C1 segment of cervical spinal cord (tissue), 14 donors: ENCODE measurements at regions not wholly inside any gene's neighbourhood (a gene's known extent, or its start where the extent isn't known, plus 50 kb on each side); places are given as distances from the start of the nearest gene placed in this dataset.
A peak's percentile ranks its signal among the peaks of the same experiment; 100 is the strongest.
"Not testable (repeated sequence)": the region's sequence is repeated elsewhere in the genome, so short reads cannot be mapped to it uniquely, and the experiment has no call there.

Experiments used
- DNase-seq, 14 donors: peaks; one replicate each; lab custom pipeline; 2025; lab: John Stamatoyannopoulos, UW

DNA sequence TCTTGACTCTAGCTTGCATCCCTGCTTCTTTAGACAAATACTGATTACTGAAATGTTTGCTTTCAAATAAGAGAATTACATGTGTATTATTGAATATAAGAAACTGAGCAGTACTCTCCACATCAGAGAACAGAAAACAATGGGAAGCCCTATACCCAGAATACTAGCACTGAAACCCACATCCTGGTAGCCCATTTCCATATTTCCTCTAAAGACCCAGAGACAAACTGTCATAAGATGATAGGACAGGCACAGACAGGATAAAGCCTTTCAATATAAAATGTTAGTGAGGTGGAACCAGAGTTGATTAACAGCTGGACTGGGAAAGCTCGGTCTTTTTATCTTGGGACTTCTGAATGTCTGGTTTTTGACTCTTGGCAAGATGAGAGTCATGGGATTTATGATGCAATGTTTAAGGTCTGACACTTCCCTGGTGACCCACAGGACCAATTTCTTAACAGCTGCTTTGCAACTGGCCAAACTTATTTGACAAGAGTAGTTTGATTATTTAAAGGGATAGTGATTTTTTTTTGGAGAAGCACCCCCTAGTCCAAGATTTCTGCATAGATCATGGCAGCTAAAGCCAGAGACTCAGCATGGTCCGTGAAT is 166.9 kb upstream of the ATXN7L3B start:
- no peak for DNase-seq

DNA sequence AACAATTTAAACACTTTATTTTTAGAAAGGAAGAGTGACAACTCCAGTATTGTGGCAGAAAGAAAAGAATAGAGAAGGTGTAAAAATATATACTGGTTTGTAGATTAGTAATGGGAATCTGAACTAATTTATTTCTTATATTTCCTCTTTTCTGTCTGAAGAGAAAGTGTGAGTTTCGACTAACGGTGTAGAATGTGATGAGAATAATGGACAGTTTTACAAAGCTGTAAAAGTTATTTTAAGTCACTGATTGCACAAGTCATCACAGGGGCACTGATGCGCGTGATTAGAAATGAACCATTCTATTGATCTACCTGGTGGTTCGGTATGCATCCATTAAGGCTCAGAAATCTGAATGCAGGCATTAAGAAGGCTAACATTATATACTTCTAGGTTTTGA is 158.5 kb upstream of the ATXN7L3B start:
- DNase-seq = no peak

DNA sequence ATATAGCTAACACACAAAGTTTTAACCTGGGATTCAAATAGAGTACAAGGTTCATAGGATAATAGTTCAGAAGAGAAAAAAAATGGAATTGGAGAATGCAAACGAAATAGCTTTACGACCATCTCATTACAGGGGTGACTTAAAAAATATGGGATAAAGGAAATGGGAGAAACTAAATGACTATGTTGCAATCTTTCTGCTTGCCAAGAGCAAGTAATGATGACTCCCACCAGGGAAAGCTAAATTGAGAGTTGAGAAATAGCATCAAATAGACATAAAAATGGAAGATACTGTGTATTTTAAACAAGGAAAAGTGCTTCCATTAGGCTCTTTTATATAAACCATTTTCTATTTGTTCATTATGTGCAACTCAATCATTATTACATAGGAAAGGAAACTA is 155.7 kb upstream of the ATXN7L3B start:
- no peak for DNase-seq

DNA sequence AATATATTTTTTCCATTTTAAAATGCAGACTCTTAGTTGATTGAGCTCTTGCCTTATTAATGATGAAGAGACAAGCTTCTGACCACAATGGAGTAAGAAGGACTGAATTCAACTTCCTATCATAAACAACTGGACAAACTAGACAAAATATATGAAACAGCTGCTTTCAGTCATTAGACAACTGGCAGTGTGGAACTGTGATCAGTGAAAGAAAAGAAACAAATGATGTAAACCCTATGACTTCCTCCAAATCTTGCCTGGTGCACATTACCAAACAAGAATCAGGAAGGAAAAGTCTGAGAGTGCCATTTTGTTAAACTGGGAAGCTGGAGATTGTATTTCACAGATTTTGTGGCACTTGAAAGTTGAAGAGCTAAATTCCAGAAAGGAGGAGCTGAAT is 154.7 kb upstream of the ATXN7L3B start:
- no peak for DNase-seq

DNA sequence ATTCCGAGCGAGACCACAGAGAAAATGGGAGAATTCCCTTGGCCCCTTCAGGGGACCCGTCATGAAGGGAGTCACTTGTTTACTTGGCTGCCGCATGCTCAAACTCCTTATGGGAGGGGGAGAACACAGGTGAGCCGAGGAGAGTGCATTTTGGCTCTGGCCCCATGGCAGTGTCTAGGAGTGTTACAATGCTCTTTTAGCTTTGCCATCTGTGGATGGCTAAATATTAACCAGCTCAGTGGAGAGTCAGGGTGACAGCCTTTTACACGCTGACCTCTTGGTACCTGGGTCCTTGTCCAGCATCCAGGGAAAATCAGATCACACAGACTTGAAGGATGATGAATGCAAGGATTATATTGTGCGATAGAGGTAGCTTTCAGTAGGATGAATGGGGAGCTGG is 146.4 kb upstream of the ATXN7L3B start:
- DNase-seq = no peak

DNA sequence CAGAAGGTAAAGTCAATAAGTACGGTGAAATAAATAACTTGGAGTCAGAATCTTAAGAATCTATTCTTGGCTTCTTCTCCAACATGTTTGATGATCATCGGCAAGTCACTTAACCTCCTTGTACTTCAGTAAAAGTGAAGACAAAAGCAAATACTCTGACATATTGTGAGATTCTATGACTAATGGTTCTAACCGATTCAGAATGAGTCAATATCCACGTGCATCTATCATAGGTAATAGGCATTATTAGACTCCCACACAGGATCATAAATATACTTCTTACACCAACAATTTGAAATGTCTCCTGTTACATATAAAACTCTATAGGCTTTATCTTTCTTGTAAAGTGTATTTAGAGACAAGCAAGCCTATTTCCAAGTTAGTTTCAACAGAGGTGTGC is 144.4 kb upstream of the ATXN7L3B start:
- no peak for DNase-seq

DNA sequence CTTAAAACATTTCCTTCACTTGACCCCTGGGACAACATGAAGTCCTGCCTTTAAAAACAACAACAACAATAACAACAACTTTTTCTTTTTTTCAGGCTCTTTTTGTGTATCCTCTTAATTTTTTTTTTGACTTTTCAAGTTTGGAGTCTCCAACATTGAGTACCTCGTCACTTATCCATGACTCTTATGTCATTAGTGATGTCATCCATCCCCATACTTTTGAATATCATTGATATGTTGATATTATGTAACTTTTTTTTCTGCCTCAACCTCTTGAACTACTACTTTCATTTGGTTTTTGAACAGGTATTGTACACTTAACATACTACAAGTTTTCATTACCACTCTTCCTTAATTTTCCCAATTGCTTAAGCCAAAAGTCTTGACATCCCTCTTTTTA is 143.0 kb upstream of the ATXN7L3B start:
- DNase-seq = no peak

DNA sequence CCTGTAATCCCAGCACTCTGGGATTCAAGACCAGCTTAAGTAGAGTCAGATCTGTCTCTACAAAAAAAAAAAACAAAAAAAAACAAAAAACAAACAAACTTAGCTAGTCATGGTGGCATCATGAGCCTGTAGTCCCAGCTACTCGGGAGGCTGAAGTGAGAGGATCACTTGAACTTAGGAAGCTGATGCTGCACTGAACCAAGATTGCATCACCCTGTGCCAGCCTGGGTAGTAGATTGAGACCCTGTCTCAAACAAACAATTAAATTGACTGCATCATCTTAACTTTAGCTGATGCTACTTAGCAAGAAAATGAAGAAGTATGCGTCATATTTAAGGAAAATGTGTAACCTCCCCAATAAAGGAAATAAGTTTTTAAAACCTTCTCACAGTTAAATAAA is 136.6 kb upstream of the ATXN7L3B start:
- DNase-seq = peak in 1 of 14 donors; percentile 4

DNA sequence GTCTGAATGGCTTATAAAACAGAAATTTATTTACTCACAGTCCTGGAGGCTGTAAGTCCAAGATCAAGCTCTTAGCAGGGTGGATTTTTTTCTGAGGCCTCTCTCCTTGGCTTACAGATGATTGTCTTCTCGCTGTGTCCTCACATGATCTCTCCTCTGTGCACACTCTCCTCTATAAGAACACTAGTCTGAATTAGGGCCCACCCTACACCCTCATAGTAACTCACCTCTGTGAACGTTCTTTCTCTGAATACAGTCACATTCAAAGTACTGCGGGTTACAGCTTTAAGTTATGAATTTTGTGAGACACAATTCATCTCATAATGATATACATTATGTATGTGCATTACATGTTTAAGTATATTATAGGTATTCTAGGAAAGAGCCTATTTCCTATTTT is 135.7 kb upstream of the ATXN7L3B start:
- peak in 1 of 14 donors; percentile 21 for DNase-seq

DNA sequence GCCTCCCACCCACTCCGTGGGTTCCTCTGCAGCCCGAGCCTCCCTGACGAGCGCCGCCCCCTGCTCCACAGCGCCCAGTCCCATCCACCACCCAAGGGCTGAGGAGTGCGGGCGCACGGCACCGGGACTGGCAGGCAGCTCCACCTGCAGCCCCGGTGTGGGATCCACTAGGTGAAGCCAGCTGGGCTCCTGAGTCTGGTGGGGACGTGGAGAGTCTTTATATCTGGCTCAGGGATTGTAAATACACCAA is 134.5 kb upstream of the ATXN7L3B start:
- not testable (repeated sequence) for DNase-seq

DNA sequence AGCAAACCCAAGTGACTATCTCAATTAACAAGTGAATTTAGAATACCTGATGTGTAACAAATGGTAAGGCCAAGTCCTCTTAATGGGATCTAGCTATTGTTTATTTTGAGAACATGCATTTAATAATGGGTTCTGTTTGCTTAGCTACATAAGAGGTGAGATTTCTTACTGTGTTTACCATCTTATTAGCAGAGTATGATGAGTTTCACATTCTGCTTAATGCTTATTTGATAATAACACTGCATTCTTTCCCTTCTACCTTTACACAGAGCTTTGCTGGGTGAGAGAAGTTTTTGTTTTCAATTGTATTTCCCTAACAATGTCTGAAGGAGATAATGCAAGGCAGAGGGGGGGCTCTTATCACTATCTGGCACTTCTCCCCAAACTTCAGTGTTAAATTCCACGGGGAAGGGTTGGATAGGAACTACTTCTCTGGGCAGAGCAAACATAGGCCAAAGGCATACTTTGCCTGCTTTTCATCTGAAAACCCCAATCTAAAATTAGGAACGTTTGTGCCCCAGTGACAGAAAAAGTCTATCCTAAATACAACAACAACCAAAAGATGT is 129.0 kb upstream of the ATXN7L3B start:
- DNase-seq = no peak

DNA sequence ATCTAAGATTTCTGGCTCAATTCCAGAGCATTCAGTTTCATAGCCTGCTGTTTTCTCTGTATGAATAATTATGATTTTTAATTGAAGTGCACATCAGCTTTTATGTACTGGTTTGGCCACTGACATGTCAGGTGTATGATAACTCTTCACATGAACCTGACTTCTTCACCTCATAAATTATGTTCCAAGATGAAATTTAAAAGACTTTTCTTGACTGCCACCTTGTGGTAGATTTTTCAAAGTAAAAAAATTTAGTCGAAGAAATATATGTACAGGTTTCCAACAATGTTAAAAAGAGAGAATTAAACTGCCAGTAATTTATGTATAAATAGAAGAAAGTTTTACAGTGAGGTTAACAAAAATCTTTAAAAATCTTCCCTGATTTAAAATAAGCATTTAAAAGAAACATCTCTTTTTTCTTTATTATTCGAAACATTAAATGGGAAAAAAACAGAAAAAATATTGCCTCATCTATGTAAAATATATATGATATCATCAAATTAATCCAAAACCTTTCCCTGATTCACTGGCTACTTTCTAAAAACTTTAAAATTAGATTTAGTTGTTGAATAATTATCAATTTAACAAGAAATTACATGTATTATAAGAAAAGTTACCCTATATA is 124.9 kb upstream of the ATXN7L3B start:
- DNase-seq = no peak

DNA sequence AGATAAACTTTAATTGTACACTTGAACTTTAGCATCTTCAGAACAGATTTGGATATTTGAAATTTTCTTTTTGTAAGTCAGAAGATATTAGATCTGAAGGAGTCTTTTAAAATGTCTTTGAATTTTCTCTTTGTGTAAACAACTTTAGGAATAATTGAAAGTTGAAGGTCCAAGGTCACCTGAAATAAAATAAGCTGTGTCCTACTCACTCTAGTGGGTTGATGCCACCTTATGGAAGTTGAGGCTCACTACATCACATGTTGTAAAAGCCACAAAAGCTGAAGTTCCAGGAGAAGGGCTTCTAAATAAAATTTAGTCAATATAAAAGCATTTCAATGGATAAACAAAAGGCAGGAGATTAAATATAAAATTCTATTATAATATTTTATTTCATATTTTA is 122.0 kb upstream of the ATXN7L3B start:
- DNase-seq = no peak

DNA sequence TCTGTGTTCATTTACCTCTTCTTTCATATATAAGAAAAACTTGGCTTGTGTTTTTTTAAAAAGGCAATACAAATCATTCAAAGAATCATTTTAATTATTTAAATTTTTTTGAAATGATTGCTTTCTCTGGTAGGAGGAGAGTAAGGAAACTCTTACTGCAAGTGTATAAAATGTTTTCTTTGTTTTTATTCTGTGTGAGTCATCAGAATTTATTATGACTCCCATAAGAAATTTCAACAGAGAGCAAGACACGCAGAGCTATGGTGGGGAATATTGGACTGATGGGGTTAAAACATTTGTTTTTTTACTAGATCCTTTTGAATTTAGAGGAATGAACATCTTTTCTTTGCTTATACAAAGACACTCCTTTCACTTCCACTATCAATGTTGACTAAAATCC is 119.1 kb upstream of the ATXN7L3B start:
- no peak for DNase-seq

DNA sequence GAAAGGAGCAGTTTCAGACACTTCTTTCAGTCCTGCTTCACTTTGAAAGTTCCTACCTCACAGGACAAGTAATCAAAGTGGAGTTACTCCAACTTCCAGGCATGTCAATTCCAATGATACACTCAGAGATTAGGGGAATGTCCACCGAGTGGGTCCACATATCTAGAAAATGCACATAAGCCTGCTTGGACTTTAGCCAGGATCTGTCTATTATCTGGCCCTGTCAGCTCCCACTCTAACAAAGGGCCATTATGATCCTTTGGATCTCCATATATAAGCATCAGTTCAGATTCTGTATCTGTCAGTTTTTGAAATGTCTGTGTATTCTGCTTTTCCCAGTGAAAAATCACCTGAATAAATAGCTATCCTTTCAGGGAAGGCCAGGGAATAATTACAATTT is 112.9 kb upstream of the ATXN7L3B start:
- no peak for DNase-seq

DNA sequence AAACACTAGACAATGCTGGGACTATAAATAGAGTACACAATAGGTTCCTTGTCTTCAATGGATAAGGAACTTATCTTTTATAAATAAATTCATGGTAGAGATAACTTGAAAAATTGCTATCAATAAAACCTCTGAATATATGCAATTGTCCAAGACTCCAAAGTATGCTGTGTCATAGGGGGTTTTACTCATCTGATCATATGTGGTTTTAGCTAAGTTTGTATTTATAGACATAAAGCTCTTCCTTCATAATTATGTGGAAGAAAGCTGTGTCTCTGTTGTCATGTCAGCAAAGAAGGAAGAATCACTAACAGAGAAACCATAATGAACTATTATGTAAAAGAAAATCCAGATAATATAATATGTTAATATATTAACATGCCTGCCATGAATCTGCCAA is 111.5 kb upstream of the ATXN7L3B start:
- DNase-seq = no peak

DNA sequence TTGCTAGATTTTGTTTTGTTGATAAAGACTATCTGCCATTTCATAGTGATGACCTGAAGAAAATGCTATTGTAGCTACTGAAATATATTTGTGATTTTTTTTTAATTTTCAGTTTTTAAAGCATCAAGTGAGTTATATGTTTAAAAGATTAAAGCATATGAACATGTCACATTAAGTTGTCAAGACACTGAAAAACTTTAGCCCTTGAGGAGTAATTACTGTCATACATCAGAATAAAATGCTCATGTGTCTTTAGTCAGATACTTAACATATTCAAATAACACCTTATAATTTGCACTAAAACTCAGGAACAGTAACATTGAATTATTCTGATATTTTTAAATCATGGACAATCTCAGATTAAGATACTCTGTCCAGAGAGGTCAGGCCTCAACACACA is 108.1 kb upstream of the ATXN7L3B start:
- DNase-seq = no peak

DNA sequence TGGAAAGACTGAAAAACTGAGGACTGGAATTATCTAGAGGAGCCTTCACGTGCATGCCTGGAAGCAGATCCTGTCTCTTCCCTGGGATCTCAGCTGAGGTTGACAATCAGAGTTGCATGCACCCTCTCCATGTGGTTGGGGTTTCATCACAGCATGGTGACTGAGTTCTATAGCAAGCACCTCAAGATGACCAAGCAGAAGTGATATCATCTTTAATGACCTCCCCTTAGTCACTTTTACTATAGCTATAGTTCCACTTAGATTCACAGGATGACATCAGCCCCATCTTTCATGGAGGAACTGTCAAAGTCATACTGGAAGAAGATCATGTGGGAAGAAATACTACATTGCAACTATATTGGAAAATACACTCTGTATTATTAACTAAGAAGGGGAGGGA is 105.8 kb upstream of the ATXN7L3B start:
- DNase-seq = no peak

DNA sequence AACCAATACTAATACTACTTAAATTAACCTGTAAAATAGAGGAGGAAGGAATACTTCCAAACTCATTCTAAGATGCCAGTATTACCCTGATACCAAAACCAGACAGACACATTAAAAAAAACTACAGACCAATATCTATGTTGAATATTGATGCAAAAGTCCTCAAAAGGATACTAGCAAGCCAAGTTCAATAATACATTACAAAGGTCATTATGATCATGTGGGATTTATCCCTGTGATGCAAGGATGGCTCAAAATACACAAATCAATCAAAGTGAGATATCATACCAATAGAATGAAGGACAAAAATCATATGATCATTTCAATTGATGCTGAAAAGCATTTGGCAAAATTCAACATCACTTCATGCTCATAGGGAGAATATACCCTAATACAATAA is 97.2 kb upstream of the ATXN7L3B start:
- no peak for DNase-seq

DNA sequence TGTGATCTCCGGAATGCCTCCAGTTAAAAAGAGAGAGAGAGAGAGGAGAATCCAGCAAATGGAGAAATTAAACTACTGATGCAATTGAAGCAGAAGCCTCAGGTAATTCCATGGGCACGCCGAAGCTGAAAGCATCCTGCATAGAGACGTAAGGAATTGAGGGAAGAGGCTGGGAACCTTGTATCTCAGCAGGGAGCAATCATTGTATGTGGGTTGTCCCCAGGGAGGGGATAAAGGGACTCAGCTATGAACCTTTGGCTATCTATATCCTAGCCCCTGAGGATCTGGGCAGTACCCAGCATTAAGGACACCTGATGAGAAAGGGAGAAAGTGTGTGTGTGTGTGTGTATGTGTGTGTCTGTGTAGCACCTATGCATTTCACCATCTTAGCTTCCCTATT is 95.8 kb upstream of the ATXN7L3B start:
- no peak for DNase-seq

DNA sequence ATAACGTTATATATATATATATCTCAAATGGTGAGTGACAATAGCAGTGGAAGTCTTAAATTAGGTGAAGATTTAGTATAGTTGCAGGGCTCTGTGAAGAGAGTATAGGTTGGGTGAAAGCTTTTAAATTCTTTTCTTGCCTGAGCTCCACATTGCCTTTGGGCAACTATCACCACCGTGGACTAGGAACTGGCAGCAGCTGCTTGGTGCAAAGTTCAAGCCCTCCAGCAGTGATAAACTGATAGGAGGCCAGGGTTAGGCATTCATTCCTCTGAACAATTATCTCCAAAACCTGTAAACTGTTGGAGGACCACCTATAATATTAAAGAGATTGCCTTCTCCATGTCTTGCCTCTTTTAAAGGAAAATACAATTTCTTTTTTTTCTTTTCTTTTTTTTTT is 91.2 kb upstream of the ATXN7L3B start:
- DNase-seq = no peak

DNA sequence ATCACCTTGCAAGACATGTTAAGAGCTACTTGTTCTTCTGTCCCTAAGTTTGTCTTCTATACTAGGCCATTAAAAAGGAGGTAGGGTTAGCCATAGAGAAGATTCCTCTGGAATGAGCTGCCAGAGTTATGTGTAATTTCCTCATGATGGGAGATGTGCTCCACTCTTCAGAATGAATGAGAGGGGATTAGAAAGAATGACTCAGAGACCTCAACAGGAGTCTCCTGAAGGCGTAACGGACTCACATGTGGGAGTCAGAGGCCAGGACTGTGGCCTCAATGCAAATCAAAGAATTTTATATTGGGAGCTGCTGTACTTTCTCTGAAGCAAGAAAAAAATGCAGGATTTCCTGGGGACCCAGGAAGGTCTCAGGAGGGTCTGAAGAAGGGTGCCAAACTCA is 87.8 kb upstream of the ATXN7L3B start:
- DNase-seq = no peak

DNA sequence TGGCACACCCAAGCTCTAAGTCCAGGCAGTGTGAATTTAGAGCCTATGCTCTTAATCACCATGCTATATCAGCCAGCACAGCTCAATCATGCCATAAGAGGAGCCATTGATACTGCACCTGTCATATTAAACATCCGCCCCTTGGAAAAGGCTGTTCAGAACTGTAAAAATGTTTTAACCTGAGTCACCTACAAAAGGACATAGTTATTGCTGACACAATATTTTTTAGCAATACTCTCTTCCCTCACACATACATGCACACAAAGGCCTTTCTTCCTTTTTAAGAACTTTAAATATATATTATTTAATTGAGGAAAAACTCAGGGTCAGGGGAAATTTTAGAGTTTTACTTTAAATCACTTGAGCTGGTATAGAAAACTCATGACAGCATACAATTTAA is 83.5 kb upstream of the ATXN7L3B start:
- DNase-seq = no peak

DNA sequence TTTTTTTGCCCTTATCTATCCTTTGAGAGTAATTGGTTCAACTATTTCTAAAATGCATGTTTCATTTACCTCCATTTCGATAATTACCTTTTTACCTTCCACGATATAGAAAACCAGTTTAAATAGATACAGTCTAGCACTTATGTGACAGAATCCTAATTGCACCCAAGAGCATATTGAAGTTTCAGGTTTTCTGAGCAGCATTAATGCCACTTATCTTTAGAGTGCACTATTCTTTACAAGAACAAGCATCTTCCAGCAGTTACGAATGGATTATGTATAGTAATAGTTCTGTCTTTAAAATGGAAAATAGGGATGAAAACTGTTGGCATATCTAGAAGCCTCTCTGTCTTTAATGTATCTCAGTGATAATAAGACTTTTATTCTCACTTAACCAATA is 82.2 kb upstream of the ATXN7L3B start:
- no peak for DNase-seq
